GM12872 (cell line): ENCODE measurements at regions not wholly inside any gene's neighbourhood (a gene's known extent, or its start where the extent isn't known, plus 50 kb on each side); places are given as distances from the start of the nearest gene placed in this dataset.

Experiments
- TF ChIP-seq, protein P1 (sequence below): IDR thresholded peaks from 3 replicates; pipeline ENCODE4 v1.5.1; 2011; ENCODE audit warnings: low read depth, mild to moderate bottlenecking, low read length, moderate library complexity; ENCODE audit not compliant: insufficient read depth

DNA sequence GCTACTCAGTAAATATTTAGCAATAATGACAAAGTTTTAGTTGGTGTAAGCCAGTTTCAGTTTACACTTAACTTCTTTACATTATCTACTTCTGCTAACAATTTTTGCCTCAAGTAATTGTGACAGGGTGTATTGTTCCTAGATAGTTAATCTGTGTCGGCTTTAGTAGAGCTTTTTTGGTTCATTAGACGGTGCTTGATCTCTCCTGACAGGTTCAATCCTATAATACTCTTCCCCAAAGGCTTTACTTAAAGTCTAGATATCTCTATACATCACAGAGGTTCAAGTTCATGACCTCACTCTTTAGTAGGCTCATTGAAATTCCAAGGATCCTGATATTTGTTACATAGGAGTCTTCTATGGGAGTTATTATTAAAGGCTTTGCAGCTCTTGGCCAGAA lies 365.6 kb upstream of the DPPA4 start:
- TF ChIP-seq, protein P1, sequence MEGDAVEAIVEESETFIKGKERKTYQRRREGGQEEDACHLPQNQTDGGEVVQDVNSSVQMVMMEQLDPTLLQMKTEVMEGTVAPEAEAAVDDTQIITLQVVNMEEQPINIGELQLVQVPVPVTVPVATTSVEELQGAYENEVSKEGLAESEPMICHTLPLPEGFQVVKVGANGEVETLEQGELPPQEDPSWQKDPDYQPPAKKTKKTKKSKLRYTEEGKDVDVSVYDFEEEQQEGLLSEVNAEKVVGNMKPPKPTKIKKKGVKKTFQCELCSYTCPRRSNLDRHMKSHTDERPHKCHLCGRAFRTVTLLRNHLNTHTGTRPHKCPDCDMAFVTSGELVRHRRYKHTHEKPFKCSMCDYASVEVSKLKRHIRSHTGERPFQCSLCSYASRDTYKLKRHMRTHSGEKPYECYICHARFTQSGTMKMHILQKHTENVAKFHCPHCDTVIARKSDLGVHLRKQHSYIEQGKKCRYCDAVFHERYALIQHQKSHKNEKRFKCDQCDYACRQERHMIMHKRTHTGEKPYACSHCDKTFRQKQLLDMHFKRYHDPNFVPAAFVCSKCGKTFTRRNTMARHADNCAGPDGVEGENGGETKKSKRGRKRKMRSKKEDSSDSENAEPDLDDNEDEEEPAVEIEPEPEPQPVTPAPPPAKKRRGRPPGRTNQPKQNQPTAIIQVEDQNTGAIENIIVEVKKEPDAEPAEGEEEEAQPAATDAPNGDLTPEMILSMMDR: no peak

DNA sequence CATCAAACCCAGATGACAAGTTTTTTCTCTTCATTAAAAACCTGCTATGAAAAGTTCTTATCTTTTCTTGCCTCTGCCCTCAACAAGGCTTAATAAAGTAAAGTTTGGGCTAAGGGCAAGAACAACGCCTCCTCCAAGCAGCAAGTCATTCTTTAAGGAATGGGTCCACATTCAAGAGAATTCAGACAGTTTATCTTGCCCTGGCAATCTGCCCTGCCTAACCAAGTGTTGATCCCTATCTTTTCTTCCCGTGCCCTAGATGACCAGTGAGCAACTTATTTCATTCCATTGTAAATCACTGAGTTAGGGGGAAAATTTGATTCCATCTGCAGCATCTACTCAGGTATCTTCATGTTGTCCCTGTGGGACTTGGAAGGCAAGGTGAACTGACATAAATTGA lies 370.3 kb upstream of the DPPA4 start:
- TF ChIP-seq, protein P1: no peak

DNA sequence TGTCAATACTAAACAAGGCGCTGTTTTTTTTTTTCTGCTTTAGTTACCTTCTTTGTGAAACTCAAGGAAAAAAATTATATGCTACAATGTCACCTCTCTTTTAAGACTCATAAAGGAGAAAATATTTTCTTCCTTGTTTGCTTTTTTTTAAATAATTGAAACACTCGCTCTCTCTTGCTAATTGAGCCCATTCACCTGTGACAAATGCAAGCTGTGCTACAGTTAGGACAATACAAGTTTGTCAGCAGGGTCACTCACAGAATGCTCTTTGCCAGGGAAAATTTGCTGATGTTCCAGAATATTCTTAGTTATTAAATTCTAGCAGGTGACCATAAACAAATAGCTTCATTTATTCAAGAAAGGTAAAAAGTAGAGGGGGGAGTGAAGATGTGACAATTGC lies 375.9 kb upstream of the DPPA4 start:
- TF ChIP-seq, protein P1: no peak

DNA sequence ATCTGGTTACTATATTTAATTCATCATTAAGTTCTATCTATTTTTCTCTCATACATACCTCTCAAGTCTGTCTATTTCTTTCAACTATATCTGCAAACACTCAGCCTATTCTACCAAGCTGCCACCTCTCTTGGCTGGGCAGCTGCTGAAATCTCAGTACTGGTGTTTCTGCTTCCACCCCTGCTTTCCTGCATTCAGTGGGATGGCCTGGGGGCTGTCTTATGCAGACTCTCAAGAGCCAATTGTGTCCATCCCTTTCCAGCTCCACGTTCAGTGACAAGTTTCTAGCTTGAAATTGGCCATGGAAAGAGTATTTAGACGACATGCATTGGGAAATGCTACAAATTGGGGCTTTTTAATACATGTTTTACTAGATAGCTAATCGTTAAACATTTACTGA lies 378.4 kb upstream of the DPPA4 start:
- TF ChIP-seq, protein P1: no peak

DNA sequence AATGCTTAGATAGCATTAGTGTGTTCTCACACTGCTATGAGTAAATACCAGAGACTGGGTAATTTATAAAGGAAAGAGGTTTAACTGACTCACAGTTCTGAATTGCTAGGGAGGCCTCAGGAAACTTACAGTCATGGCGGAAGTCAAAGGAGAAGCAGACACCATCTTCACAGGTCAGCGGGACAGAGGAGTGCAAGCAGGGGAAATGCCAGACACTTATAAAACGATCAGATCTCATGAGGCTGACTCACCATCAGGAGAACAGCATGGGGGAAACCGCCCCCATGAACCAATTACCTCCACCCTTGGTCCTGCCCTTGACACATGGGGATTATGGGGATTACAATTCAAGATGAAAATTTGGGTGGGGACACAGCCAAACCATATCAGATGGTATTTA lies 381.5 kb upstream of the DPPA4 start:
- TF ChIP-seq, protein P1: no peak

DNA sequence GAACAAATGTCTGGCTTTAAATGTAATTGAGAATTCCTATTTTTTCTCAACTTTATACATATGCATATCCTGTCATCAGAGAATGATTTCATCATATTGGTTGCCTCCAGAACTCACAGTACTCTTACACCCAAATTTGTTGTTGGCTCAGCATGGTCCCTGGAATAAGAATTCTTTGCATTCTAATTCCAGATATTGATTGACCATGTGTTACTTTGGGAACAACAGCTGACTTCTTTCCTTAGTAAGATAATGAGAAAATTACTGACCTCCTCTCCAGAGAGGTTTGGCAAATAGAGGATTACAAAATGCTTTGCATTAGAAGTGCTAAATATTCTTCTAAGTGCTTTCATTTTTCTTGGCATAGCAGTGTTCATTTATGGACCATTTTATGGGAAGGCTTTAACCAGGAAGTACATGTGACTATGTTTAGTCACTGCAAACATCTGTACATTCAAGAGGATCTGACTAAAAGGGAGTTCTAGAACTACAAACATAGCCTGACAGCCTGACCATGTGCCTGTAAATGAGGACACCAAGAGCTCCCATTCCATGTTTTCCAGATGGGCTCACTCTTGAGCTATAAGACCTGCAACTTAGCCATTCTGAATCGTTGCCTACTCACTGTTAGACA lies 391.6 kb upstream of the DPPA4 start:
- TF ChIP-seq, protein P1: no peak

DNA sequence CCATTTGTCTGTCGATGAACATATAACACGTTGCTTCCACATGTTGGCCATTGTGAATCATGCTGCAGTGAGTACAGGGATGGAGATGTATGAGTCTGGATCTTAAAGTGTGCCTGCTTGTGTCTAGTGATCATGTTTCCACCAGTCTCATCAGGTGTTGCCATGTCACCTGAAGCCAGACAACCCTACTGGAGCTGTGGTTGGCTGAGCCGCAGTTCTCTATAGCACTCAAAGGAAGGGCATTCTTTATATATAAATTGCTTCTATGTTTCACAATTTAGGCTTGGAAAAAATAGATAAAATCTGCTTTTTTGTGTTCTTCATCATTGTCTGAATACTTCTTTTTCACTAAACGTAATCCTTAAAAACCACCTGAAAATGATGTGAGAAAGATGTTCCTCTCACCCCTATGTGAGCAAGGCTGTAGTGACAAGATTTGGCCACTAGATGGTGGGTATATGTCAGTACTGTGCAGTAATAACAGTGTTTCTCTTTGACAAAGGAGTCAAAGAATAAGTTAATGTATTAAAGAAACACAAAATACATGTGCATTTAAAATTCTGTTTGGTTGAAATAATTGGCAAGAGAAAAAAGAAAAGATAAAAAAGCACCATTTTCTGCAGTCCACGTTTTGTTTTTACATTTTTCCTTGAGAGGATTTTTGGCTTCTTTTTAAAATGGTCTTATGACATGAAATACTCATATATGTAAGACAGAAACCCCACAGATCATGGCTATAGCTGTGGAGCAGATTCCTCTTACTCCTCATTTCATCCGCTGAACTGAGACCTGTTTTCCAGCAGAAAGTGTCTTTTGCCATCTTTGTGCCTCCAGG lies 394.5 kb upstream of the DPPA4 start:
- TF ChIP-seq, protein P1: peak; percentile 69
